Activated CD4-positive, CD25-positive, alpha-beta regulatory T cell treated with anti-CD3 and anti-CD28 coated beads, Interleukin-2, amount 50 U/mL, for 16 hours (primary cell): ENCODE measurements at regions not wholly inside any gene's neighbourhood (a gene's known extent, or its start where the extent isn't known, plus 50 kb on each side); places are given as distances from the start of the nearest gene placed in this dataset.
"Not testable (repeated sequence)": the region's sequence is repeated elsewhere in the genome, so short reads cannot be mapped to it uniquely, and the experiment has no call there.

Source experiments
- DNase-seq: peaks from one replicate; pipeline ENCODE4 v3.0.0-alpha.2; 2020; ENCODE audit warnings: low read depth, low spot score

DNA sequence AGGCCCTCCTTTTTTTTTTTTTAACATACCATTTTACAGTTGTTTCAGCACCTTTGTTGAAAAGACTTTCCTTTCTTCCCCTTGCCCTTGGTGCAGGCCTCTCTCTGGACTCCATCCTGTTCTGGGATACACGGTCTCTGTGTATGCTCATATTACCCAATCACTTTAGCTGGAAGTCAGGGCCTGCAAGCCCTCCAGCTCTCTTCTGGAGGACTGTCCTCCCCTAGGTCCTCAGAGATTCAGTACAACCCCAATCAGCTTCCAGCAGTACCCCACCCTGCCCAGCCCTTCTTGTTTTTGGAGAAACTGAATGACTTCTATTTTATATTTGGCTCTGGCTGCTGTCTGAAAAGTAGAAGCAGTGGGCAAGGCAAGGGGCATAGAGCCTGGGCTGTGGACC, 270.8 kb downstream of the KLF13 start:
- DNase-seq: no peak

DNA sequence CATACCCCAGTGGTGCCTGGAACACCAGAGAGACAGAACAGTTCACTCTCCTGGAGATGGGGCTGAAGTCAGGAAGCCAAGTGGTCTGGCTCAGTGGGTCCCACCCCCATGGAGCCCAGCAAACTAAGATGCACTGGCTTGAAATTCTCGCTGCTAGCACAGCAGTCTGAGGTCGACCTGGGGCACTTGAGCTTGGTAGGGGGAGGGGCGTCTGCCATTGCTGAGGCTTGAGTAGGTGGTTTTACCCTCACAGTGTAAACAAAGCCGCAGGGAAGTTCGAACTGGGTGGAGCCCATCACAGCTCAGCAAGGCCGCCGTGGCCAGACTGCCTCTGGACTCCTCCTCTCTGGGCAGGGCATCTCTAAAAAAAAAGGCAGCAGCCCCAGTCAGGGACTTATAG, 272.0 kb downstream of the KLF13 start:
- no peak for DNase-seq

DNA sequence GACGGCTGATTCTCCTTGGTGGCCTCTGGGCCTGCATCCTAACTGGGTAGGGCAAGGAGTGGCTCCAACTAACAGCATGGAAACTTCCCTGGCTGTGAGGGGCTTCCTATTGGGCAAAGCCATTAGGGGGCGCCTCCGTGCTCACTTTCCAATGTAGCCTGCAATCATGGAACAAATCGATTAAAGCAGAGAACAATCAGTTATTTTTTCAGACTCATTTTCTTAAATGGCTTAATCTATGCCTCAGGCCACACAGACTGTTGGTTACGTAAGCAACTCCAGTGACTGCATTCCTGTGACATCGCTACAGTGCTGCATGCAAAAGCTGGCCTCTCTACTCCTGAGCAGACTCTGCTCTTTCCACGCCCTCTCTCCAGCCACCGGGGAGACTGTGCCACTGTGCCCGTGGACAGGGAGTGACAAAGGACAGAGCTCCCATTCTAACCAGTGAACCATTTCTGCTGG, 278.9 kb downstream of the KLF13 start:
- no peak for DNase-seq

DNA sequence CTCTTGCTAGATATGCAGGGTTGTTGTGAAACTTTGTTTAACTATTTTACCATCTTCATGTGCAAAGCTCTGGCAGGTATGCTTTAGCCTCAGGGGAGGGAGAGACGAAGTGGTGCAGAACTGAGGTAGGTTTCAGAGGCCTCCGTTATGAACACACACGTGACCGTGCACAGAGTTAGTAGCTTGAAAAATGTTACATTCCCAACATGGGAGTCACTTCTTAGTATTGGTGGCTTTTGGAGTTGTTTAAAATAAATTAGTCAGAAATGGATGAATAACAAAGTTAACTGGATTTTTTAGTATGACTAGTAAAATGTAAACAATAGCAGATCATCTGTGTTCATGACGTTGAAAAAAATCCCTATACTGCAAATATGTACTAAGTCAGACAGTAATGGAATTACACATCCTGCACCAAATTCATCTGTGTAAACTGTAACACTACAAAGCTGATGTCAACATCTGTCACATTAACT, 279.6 kb downstream of the KLF13 start:
- DNase-seq: no peak

DNA sequence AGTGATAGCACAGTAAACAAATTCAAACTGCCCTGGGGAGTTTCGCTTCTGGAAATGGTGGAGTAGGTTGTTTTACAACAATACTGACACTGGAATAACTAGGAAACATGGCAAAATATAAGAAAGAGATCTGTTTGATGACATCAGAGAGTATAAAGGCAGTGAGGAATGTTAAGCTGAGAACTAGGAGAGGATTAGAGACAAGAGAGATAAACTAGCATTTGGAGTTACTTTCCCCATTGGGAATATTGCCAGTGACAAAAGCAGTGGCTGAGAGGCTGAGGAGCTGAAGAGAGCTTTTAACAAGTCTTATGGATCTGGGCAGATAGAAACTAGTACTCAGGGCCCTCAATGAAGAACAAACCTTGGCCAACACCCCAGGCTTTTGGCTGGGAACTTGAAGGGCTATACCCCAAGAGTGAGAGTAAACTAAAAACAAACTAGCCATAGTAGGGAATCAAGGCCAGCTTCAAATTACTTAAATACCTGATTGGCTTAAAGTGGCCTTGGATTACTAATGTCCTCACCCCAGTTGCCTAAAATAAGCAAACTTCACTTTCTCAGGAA, 280.4 kb downstream of the KLF13 start:
- DNase-seq: no peak

DNA sequence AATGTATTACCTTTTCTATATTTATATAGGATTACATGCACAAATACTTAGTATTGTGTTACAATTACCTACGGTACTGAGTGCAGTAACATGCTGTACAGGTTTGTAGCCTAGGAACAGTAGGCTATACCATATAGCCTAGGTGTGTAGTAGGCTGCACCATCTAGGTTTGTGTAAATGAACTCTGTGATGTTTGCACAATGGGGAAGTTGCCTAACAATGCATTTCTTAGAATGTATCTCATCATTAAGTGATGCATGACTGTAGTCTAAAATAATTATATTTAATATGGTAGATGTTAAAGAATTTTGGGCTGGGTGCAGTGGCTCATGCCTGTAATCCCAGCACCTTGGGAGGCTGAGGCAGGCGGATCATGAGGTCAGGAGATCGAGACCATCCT, 281.0 kb downstream of the KLF13 start:
- DNase-seq: no peak

DNA sequence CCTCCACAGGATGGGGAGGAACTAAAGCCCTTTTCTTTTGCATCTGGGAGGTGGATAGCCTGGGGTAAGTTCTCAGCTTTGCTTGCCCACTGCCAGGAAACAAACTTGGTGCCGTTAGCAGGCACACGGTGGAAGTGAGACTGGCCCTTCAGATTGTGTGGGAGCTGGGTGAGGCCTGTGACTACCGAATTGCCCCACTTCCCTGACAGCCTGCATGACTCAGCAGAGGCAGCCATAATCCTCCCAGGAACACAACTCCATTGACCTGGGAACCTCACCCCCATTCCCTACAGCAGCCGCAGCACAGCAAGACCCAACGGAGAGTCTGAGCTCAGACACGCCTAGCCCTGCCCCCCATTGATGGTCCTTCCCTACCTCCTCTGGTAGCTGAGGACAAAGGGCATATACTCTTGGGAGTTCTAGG, 282.6 kb downstream of the KLF13 start:
- DNase-seq: no peak

DNA sequence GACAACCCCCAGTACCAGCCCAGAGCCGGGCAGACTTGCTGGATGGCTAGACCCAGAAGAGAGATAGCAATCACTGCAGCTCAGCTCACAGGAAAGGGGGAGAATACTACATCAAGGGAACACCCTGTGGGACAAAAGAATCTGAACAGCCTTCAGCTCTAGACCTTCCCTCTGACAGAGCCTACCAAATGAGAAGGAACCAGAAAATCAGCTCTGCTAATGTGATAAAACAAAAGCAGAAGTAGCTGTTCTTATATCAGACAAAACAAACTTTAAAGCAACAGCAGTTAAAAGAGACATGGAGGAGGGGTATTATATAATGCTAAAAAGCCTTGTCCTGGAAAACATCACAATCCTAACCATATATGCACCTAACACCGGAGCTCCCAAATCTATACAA, 283.3 kb downstream of the KLF13 start:
- no peak for DNase-seq

DNA sequence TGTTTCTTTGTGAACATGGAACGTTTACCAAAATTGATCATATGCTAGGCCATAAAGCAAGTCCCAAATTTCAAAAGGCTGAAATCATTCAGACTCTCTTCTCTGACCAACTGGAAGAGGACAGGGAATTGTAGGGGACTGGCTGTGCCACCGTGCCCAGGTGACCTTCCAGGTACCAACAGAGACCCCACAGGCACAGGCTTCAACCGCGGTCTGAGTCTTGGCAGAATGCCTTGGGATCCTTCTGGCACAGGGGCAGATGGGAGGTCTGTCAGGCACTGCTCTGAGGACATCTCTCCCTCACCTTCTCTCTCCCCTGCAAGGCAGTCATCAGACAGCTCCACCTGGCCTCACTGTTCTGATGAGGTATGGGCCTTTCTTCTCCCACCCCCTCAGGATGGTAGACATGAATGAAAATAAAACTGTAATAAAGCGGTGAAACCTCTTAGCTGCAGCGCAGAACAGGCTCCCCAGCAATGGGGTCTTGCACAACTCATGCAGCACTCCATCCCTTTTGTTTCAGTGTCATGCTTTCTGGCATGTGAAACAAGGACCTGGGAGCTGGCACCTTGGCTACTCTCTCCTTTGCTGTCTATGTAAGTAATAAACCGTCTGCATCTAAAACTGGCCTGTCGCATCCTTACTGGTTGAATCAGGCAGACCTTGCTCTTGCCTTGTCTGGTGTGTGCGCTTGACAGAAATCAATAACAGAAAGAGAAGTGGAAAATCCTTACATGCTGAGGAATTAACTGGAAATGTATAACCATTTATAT, 289.2 kb downstream of the KLF13 start:
- no peak for DNase-seq

DNA sequence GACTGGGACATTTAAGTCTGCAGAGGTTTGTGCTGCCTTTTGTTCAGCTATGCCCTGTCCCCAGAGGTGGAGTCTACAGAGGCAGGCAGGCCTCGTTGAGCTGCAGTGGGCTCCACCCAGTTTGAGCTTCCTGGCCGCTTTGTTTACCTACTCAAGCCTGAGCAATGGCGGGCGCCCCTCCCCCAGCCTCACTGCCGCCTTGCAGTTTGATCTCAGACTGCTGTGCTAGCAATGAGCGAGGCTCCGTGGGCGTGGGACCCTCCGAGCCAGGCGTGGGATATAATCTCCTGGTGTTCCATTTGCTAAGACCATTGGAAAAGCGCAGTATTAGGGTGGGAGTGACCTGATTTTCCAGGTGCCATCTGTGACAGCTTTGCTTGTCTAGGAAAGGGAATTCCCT, 296.7 kb downstream of the KLF13 start:
- DNase-seq: not testable (repeated sequence)

DNA sequence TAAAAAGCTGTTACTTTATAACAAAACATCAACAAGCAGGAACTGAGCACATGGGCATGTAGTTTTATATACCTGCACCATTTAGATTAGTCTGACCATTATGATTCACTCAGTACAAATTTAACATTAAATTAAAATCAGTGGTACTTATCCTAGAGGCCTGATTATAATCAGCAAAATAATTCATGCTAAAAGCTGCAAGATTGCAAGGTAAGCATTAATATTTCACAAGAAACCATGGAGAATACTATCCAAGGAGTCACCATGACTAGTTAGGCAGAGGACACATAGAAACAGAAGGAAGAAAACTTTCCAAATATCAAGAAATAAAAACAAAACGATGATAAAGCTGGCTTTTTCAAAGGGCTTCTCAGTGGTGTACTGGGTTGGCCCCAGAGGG, 297.5 kb downstream of the KLF13 start:
- DNase-seq: not testable (repeated sequence)

DNA sequence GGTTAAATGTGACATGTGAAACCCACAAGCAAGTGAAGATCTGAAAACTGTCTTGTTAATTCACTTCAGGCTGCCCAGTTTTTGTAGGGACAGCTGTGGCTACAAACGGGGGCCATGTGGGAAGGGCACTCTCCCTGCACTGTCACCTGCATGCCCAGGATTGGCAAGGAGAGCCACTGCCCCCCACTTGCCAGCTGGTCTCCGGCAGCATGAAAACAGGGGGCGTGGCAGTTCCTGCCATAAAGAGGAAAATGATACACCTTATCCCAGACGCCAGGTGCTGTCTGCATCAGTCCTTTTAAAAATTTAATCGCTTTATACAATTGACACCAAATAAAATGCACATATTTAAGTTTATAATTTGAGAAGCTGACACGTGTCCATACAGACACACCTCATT, 309.1 kb downstream of the KLF13 start:
- DNase-seq: not testable (repeated sequence)

DNA sequence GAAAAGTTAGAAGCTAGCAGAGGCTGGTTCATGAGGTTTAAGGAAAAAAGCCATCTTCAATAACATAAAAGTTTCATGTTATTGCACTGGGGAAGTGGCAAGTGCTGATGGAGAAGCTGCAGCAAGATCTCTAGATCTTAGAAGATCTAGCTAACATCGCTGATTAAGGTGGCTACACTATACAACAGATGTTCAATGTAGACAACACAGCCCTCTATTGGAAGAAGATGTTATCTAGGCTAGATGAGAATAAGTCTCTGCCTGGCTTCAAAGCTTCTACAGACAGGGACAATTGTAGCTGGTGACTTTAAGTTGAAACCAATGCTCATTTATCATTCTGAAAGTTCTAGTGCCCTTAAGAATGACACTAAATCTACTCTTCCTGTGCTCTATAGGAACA, 310.3 kb downstream of the KLF13 start:
- not testable (repeated sequence) for DNase-seq

DNA sequence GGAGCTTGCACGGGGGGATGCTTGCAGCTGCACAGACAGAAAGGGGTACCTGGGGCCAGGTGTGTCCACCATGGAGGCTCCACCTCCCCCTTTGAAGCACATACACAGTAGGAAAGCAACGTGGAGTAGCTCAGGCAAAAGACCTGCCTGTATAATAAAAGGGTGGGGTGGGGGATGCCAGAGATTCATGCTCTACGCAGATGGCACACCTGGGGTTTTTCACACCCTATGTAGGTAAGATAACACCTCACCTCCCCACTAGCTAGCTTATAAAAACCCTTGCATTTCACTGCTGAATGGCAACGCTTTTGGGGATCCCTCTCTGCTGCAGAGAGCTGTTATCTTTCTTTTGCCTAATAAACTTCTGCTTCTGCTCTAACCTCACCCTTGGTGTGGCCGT, 317.3 kb downstream of the KLF13 start:
- DNase-seq: not testable (repeated sequence)

DNA sequence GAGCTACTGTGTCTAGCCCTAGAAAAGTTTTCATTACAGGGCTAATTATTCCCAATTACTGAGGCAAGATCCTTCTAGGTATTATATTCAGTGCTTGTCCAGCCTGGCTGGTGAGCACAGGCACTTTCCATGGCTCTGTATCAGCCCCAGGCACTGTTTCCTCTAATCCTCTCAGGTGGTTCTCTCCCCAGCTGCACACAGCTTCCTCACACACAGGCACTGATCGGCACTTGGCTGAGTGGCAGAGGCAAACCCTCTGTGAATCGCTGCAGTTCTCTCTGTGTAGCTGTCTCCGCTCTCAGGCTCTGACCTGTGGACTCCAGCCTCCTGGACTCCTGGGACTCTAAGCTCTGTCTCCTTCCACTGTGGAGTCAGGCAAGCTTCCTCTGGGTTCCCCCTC, 318.1 kb downstream of the KLF13 start:
- not testable (repeated sequence) for DNase-seq

DNA sequence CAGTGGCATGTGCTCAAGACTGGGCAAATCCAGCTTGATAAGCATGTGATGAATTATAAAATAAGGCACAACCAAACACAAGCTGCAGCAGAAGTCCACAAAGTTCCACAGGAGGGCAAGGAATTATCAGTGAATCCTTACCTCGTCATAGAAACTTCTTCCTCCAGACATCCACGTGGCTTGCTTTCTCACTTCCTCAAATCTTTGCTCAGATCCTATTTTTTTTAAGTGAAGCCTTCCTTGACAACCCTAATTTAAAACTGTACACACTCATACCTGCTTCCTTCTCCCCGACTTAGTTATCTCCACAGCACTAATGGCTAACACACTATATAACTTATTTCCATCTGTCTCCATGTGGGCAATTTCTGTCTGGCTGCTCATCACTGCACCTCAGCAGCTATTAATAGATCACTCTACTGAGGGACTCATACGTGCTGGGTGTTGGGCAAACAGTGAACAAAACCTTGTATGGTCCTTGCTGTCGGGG, 320.7 kb downstream of the KLF13 start:
- not testable (repeated sequence) for DNase-seq

DNA sequence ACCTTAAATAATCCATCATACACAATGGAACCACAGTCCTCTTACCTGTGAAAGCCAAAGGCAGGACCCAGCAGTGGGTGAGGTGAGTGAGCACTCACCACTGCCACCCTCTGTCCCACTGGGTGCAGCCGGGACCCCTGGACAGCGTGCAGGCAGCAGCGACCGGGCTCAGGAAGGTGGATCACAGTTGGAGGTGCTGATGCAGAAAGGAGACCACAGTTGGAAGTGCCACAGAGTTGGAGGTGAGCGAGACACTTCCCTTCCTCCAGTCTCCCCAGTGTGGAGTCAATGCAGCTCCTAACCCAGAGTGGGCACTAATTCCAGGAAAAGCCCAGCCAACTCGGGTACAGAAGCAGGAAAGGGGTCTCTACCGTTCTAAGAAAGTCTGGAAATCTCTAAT, 323.0 kb downstream of the KLF13 start:
- not testable (repeated sequence) for DNase-seq

DNA sequence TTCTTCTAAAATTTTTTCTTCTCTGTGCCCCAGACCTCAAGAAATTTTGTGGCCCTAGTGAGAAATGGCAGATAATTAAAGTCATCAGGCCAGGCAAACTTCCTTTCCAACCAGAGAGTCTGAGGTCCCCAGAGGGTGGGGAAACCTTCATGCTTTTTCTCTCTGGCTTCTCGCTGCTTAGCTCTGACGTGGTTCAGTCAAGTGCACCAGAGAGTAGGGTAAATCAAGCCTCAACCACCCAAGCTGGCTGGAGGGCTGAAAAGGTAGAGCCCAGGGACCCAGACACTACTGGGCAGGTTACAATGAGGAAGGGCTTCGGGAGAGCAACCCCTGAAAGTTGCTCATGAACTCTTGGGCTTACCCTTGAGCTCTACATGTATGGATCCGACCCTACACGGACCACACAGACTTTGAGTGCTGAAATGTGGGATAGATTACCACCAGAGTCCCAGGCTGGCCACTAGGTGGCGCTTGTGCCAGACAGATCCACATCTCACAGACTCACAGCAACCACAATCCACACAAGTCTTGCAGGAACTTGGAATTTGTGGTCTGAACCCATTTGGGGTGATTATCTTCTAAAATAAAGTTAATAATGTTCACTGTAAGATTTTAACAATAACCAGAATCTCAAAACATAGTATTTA, 323.5 kb downstream of the KLF13 start:
- DNase-seq: peak; percentile 27

DNA sequence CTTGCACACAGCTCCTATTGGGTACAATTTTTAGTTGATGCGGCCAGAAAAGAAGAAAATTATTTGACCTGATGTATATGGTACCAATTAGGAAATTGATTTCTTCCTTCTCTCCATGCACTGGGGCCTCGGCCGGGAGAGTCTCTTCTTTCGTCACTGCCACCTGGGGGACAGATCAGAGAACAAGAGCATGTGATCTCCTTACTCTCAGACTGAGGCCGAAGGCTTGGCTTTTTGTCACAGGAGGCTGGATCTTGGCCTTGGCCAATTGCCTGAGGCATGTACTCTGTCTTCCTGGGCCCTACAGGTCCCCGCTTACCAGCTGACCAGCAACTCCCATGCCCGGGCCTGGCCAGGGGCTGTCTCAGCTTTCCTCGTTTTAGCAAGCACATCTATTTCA, 330.3 kb downstream of the KLF13 start:
- not testable (repeated sequence) for DNase-seq

DNA sequence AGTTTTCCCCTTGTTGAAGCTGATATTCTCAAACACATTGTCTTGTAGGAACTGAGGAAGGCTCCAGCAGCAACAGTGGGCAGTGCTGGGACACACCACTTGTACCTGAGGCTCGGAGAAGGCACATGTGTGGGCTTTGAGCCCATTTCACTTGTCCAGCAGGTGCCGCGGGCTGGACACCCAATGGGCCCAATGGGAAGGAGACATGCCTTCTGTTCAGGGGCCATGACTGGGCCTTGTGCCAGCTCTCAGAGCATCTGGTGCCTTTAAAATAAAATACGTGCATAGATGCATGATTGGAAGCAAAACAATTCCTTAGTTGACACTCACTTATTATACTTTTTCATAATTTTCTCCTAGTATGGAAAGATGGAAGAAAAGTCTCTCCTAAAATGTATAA, 334.2 kb downstream of the KLF13 start:
- no peak for DNase-seq

DNA sequence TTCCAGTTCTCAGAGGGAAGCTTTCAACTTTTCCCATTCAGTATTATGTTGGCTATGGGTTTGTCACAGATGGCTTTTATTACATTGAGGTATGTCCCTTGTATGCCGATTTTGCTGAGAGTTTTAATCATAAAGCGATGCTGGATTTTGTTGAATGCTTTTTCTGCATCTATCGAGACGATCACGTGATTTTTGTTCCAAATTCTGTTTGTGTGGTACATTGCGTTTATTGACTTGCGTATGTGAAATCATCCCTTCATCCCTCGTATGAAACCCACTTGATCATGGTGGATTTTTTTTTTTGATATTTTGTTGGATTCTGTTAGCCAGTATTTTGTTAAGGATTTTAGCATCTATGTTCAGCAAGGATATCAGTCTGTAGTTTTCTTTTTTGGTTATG, 339.1 kb downstream of the KLF13 start:
- DNase-seq: not testable (repeated sequence)

DNA sequence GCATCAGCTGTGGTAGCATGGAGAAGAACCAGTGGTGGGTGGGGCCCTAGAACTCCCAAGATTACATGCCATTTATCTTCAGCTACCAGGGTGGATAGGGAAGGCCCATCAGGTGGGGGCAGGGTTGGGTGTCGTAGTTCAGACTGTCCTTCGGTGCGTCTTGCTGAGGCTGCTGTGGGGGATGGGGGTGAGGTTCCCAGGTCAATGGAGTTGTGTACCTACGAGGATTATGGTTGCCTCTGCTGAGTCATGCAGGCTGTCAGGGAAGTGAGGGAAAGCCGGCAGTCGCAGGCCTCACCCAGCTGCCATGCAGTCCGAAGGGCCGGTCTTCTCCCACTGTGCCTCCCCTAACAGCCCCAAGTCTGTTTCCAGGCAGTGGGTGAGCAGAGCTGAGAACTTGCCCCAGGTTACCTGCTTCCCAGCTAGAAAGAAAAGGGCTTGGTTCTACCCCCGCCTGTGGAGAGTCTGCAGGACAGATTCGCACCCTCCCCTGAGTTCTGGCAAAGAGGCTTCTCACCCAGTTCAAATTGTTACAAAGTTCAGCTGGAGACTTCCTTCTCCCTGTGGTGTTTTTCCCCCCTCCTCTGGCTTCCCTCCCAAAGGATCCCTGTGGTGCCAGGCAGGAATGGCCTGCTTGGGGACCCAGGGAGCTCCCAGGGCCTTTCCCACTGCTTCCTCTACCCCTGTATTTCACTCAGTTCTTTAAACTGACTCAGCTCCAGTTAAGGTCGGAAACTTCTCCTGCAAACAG, 342.7 kb downstream of the KLF13 start:
- DNase-seq: not testable (repeated sequence)
